NCI-H2227 (cell line): ENCODE measurements at regions not wholly inside any gene's neighbourhood (a gene's known extent, or its start where the extent isn't known, plus 50 kb on each side); places are given as distances from the start of the nearest gene placed in this dataset.
A peak's percentile ranks its signal among the peaks of the same experiment; 100 is the strongest.

Source experiments
- DNase-seq: peaks from one replicate; lab custom pipeline; 2025; ENCODE audit not compliant: unreplicated experiment; lab: John Stamatoyannopoulos, UW

DNA sequence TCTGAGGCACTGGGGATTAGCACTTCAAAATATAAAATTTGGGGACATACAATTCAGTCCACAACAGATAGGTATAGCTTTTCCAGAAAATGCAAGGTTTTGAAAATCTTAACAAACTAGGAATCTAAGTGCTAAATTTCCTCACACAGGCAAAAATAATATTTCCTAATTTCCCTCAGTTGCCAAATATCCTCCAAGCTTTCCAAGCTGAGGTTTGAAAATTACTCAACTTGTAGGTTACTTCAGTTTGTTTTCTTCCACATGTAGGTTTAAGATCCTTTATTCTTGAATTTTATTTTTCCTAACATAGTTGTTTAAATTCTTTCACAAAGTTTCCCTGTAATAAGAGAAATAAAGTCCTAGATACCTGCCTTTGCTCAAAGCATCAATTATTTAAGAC, 192.9 kb upstream of the NRXN1 start:
- DNase-seq: no peak

DNA sequence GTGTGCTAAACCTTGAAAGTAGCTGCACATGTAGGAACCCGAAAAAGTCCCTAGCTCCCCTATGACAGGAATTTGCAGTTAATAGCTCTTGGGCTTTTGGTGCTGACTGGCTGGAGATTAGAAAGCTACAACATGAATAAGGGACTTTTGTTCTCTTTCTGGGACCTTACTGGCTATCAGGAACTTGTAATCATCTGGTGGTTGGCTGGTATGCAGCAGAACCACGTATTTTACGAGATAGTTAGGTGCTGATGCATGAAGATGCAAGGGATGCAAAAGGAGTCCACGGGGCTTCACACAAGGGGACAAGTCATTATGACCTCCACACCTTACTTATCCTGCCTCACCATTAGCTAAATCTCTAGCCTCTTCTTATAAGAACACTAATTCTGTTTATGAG, 190.2 kb upstream of the NRXN1 start:
- DNase-seq: no peak

DNA sequence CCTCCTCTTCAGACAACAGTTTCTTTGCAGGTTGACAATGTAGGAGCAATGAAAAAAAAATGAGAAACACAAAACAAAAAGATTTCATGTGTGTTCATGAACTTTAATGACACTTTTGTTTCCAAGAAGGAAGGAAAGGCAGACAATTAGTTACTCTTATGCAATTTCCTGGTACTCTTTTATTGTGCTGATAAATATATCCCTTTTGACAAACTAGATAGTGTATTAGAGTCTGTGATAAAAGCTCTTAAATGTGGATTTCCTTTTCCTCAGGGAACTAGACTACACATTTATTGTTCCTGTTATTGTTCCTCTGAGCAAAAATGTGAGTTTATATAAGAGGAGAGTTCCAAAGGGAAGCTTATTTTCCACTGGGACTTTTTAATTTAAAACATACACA, 188.7 kb upstream of the NRXN1 start:
- no peak for DNase-seq

DNA sequence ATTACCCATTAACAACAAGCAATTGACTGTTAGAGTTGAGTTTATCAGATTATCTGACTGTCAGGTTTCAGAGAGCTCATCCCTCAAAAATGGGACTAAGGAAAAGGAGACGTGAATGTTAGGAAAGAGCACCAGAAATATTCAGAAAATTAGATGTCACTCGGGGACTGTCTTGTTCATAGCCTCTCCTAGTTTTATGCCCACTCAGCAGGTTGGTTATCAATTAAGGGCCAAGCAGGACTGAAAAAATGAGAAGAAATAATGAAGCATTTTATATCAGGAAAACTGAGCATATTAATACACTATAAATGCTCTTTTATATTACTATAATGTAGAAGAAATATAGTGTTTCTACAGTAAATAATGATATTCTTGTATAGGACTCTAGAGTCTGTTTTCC, 188.1 kb upstream of the NRXN1 start:
- no peak for DNase-seq

DNA sequence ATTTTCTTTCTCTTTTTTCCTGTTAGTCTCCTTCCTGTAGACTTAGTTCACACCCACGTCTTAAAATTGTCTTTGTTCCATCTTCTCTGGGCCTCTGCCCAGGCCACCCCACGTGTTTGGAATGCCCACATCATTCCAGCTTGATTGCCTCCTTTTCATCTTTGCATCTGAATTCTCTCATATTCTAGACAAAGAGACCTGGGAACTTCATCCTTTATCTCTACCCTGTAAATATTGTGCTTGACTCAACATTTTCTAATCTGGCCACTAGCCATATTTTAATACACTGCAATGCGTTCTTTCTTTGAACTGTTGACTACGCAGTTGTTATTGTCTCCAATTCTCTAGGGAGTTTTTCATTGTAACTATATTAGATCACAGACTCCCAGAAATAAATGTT, 187.5 kb upstream of the NRXN1 start:
- no peak for DNase-seq

DNA sequence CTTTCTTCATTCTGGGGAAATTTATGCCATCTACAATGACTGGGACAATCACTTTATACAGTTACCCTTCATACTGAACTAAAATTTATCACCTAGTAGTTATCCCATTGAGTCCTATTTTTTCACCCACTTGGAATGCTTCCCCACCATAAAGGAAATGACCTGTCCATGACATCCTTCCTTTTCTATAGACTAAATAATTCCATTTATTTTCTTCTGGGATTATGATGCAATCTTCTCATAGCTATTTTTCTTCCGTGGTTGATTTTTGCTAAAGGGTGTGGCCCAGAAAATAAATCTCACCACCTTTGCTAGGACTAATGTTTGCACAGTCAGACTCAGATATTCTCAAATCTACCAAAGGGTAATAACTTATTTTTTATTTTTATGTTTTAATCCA, 186.1 kb upstream of the NRXN1 start:
- DNase-seq: no peak

DNA sequence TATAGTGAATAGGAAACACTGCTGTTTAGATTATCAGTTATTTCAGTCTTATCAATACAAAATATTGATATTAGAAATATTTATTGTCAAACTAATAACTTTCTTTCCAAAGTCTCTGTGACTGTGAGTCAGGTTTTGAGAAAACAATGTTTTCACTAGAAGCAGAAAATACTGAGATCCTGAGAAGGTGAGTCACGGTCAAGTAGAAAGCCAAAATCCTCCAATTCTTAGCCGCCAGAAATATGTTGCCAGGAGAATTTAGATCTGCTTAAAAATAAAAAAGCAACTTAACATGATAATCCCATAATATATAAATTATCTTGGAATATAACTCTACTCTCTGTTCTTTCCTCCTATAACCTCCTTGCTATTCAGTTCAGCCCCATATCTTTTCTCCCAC, 181.9 kb upstream of the NRXN1 start:
- DNase-seq: no peak

DNA sequence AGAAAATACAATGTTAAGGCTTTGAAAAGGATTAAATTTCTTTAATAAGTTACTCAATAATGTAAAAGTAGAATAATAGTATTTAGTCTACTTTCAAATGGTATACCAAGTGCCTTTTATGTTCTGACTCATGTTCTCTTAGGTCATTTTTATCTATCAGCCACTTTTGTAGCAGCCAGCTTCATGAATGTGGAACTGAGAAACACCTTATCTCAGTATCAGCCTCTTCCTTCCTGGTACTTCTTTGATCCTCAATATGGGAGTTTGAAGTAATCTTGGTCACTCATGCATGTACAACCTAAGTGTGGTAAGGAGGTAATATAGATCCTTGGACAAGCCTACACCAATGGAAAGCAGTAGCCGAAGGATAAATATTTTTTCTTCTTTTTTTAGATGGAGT, 180.4 kb upstream of the NRXN1 start:
- DNase-seq: no peak

DNA sequence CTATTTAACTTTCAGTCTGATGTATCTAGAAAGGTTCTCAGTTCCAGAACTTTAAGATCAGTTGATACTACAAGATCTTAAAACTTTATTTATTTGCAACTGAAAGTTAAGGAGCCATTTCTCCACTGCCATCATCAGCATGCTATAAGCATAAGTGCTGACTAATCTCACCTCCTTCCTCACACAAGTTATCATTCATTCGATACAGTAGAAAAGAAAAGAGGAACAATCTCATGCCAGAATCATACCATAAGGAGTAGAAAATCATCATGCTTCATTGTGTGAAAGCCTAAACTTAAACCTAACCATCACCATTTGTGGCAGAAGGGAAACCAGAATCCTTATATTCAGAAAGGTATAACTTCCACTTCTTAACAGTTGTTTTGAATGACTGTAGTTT, 176.6 kb upstream of the NRXN1 start:
- no peak for DNase-seq

DNA sequence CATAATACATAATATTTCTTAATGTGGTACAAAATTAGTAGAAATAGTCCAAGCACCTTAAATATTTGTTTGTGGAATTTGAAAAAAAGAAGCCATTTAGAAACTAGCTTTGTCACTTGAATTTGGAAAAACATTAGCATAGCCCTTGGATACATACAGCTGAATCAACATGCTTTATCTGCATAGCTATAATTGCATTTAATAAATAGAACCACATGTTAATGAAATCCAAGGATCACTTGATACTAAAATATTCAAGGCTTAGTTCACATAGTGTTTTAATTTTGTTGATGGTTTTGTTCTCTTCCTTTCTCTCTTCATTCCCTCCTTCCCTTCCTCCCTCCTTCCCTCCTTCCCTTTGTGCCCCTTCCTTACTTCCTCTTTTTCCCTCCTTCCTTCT, 169.4 kb upstream of the NRXN1 start:
- DNase-seq: no peak

DNA sequence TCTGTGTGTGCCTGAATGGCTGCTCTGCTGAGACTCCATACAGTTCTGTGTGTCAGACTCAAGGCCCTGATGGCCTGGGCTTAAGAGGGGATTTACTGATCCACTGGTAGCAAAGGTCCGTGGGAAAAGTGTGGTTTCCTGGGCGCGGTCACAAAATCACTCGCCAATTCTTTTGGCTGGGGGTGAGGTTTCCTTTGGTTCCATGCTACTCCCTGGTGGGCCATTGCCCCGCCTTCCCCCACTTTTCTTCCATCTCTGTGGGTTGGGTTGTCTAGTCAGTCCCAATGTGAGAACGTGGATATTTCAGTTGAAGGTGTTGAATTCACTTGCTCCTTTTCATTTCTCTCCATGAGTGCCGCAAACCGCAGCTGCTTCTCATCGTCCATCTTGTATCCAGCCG, 162.7 kb upstream of the NRXN1 start:
- no peak for DNase-seq

DNA sequence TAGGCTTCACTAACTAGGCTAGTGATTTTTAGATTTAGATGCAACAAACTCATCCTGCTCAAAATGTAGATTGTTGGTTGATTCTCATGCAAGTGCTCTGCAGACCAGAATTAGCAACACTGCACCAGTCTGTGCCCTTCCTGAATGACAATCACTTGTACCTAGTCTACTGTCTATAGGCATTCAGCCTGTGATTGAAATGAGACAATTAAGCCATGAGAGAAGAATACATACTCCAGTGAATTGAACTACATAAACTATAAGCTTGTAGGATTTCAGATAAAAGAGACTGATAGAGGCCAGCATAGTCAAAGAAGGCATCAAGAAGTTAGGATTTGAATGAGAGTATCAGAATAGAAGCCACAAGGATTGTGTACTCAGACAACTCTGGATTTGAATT, 138.3 kb upstream of the NRXN1 start:
- DNase-seq: no peak

DNA sequence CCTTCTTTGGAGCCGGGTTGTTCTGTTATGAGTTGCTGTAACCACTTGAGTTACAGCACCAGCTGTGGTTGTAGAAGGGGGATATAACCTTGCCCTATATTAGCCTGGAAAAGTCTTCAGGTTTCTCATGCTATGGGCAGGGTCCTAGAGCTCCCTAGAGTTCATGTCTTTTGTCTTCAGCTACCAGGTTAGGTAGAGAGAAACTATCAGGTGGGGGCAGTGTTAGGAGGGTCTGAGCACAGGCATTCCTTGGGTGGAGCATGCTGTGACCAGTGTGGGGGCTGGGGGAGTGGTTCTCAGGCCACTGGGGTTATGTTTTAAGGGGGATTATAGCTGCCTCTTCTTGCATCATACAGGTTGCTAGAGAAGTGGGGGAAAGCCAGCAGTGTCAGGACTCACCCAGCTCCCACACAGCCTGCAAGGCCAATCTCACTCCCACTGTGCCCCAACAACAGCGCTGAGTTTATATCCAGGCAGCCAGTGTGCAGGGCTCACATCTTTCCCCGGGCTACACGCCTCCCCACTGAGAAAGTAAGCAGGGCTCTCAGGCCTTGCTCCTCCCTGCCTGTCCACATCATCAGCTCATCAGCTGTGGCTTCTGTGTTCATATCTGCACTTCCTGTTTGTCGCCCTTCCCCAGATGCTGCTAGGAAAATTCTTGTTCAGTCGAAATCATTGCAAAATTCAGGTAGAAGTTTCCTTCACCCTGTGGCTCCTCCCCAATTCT, 133.8 kb upstream of the NRXN1 start:
- DNase-seq: peak; percentile 30

DNA sequence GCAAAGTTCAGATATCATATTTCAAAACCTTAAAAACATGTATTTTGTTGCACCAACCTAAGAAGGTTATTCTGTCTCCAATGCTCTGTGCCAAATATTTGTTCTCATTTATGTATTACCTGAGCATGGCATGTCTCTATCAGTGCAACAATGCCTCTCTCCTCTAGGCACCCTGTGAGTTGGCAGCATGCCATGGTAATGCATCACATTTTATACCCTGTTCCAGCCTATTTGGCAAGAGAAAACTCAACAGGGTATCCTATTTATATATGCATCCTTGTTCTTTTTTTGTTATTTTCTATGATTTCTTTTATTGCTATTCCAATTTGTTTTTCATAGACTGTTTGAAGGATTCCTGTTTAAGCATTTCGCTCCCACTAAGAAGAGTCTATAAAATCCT, 126.3 kb upstream of the NRXN1 start:
- DNase-seq: peak; percentile 4

DNA sequence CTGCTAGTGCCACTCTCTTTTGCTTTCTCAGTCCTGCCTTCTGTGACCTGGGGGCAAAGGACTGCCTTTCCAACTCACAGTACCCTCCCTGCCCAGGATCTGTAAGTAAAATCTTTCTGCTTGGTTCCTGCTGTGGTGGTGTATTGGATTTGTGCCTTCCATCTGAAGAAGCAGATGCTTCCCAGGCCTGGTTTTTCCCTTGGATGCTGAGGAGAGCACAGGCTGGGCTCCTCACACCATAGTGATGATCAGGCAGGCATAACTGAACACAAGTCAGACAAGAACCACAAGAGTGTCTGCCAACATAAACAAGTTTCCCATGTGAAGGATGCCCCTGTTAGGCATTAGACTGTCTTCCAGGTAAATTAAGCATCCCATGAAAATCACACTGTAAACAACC, 121.3 kb upstream of the NRXN1 start:
- no peak for DNase-seq

DNA sequence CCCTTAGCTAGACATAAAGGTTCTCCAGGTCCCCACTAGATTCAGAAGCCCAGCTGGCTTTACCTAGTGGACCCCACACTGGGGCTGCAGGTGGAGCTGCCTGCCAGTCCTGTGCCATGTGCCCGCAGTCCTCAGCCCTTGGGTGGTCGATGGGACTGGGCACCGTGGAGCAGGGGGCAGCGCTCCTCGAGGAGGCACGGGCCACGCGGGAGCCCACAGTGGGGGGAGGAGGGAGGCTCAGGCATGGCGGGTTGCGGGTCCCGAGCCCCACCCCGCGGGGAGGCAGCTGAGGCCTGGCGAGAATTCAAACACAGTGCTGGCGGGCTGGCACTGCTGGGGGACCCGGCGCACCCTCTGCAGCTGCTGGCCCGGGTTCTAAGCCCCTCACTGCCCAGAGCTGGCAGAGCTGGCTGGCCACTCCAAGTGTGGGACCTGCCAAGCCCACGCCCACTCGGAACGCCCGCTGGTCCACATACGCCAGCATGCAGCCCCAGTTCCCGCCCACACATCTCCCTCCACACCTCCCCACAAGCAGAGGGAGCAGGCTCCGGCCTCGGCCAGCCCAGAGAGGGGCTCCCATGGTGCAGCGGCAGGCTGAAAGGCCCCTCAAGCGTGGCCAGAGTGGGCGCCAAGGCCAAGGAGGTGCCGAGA, 119.7 kb upstream of the NRXN1 start:
- DNase-seq: no peak

DNA sequence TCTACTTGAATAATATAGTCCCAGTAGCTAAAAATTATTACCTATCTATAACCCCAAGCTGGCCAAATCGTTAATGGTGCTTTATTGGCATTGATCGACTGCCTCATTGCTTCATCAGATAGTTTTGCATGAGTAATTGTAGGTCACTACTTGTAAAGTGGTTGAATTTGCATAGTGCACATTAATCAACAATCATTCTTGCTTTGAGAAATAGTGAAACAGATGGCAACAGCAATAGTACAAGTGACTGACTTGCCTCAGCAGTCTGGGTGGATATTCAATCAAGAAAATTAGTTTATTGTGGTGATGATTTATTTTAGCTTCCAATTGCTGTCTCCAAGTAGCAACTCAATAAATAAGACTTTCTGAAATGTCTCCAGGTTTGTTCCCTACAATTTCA, 117.8 kb upstream of the NRXN1 start:
- no peak for DNase-seq

DNA sequence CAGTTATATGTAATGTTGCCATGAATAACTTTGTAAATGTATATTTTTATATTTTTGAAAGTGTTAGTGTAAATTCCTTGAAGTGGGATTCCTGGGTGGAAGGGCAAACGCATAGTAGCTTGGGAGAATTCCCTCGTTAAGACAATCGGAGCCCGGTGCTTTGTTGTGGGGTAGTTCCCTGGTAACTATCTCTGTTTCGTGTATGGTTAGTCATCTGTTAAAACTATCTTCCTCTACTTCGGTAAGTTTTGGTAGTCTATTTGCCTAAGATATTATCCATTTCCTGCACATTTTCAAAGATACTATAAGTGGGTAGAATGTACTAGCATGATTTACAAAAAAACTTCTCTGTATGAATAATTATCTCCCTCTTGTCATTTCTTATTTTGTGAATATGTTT, 113.8 kb upstream of the NRXN1 start:
- no peak for DNase-seq

DNA sequence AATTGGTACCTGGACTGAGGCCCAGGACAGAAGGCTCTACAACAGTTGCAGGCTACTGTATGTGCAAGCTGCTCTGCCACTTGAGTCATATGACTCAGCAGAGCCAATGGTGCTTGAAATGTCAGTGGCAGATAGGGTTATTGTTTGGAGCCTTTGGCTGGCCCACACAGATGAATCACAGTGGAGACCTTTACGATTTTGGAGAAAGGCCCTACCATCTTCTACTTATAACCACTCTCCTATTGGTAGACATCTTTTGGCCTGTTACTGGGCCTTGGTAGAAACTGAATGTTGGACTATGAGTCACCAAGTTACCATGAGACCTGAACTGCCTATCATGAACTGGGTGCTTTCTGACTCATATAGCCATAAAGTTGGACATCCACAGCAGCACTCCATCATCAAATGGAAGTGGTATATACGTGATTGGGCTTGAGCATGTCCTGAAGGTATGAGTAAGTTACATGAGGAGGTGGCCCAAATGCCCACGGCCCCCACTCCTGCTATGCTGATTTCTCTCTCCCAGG, 88.9 kb upstream of the NRXN1 start:
- DNase-seq: no peak

DNA sequence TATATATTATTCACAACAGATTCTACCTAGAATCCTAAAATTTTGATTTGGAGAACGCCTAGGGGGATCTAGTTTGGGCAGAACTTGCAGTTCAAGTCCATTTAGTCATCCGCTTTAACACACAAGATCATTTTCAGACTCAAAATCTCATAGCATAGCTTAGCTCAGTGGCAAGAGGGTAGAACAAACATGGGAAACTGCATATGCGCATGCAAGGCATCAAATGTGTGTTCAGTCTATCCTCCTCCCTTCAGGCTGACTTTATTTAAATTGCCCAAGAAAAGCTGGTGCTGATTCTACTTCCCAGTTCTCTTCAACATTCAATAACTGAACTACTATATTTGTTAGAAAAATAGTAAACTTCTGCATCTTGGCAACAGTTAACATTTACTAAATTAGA, 79.6 kb upstream of the NRXN1 start:
- no peak for DNase-seq

DNA sequence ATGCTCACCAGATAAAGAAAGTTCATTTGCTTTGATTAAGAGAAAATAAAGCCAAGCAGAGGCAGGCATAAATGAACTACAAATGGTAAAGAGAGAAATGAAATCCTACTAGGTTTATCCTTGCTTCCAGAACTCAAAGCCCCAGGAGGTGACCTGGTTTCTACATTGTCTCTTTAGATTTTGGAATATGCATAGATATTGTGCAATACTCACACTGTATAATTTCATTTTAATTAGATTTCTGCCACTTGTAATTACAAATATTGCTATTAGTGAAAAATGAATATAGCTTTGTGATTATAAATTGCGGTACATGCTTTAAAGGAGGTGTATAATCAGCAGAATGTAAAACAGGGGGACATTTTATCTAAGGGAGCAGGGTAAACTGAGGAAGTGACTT, 76.9 kb upstream of the NRXN1 start:
- no peak for DNase-seq

DNA sequence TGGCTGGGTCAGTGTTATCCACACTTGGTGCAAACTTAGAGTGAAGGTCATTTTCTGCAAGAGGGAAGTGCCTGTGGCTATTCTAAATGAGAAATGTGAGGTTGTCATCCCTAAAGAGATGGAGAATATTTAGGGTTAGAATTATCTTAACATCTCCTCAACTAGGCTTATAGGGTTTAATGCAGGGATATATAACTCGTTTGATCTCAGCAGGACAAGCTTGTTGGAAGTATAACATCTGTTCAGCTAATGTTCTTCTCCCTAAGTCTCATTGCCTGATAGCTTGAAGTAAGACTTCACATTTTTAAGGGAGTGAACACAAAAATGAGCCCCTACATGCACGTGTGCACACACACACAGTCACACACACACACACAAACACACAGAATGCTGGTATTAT, 75.9 kb upstream of the NRXN1 start:
- no peak for DNase-seq

DNA sequence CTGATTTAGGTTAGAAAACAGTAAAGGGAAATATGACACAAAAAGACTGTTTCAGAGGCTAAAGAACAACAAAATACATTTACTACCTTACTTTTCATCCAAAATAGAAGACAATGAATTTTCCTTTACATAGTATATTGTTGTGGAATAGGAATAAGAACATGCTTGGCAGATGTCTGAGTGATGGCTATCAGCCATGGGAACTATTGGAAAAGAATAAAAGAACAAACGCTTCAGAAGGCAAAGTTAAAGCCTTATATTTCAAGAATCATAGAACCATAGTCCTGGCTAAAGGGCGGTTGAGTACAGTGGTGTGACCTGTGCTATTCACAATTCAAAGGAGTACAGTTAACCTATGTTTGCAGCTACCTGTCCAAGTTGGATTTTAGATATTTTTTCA, 73.9 kb upstream of the NRXN1 start:
- DNase-seq: no peak
